ENCODE measurements at regions not wholly inside any gene's neighbourhood (a gene's known extent, or its start where the extent isn't known, plus 50 kb on each side); places are given as distances from the start of the nearest gene placed in this dataset.

- Histone ChIP-seq H3K4me1 (no peaks in the 10 kb centered on the region), H3K27ac (no peak overlapping the region), H3K36me3 (no peaks in the 10 kb centered on the region), H3K9me3 (peaks cover 0 to 4% (median 0%) of the 10 kb centered on the region in 8 donors), H3K4me3 (no peak overlapping the region), H3K27me3 (replicated peaks in 1 of 7) (no peaks in the 10 kb centered on the region)
- 56 to 90% (median 56%) methylated on average over 1 of the region's 1 CpG for whole genome bisulfite sequencing, 5 donors
- TF ChIP-seq POLR2A (IDR thresholded peaks at IDR 0.05) (no peak), POLR2AphosphoS5 (IDR thresholded peaks at IDR 0.05) (no peak), CTCF (IDR thresholded peaks at IDR 0.05 in 8 of 11, conservative IDR thresholded peaks at IDR 0.05 in 3 of 11) (no peak)
- DNase-seq: no peak
- intact Hi-C loops (cut with DNase I; ENCODE audit: low total_unique reads): no loop called here
Measured at GRCh38 chr12:28640519-28640918, 450.3 kb downstream of the CCDC91 start.

DNA sequence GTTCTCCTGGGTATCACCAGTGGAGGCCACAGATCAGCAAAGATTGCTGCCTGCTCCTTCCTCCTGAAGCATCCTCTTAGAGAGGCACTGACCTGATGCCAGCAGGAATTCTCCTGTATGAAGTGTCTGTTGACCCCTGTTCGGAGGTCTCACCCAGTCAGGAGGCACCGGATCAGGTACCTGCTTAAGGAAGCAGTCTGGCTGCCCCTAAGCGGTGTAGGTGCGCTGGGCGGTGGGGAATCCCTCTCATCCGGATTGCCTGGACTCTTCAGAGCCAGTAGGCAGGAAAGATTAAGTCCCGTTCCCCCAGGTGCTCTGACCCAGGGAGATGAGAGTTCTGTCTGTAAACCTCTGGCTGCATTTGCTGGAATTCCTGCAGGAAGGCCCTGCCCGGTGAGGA lies 455.2 kb downstream of the CCDC91 start:
- TF ChIP-seq CTCF (IDR thresholded peaks at IDR 0.05 in 8 of 11, conservative IDR thresholded peaks at IDR 0.05 in 3 of 11) (no peak), POLR2AphosphoS5 (IDR thresholded peaks at IDR 0.05) (no peak), POLR2A (IDR thresholded peaks at IDR 0.05) (no peak)
- intact Hi-C loops (cut with DNase I; ENCODE audit: low total_unique reads): no loop called here
- DNase-seq: no peak
- H3K27ac ChIP-seq: no peak overlapping the region
- H3K27me3 ChIP-seq (replicated peaks in 1 of 7): no peaks in the 10 kb centered on the region
- no peak overlapping the region for H3K4me3 ChIP-seq
- WGBS, 5 donors: 82 to 94% (median 91%) methylated on average over 5 to 8 of the region's 8 CpGs
- H3K4me1 ChIP-seq: no peaks in the 10 kb centered on the region
- peaks cover 0 to 4% (median 0%) of the 10 kb centered on the region in 8 donors for H3K9me3 ChIP-seq
- H3K36me3 ChIP-seq: no peaks in the 10 kb centered on the region

GRCh38 chr12:28645891-28646290 lies 455.6 kb downstream of the CCDC91 start:
- Histone ChIP-seq H3K4me1 (no peaks in the 10 kb centered on the region), H3K9me3 (peaks cover 0 to 4% (median 0%) of the 10 kb centered on the region in 8 donors), H3K27me3 (replicated peaks in 1 of 7) (no peaks in the 10 kb centered on the region), H3K27ac (no peak overlapping the region), H3K4me3 (no peak overlapping the region), H3K36me3 (no peaks in the 10 kb centered on the region)
- TF ChIP-seq POLR2AphosphoS5 (IDR thresholded peaks at IDR 0.05): no peak
- TF ChIP-seq CTCF (IDR thresholded peaks at IDR 0.05 in 8 of 11, conservative IDR thresholded peaks at IDR 0.05 in 3 of 11): no peak
- TF ChIP-seq POLR2A (IDR thresholded peaks at IDR 0.05): no peak
- WGBS, 5 donors: 92 to 97% (median 96%) methylated on average over 3 to 13 of the region's 13 CpGs
- intact Hi-C loops (cut with DNase I; ENCODE audit: low total_unique reads): no loop called here
- no peak for DNase-seq

- TF ChIP-seq POLR2A (IDR thresholded peaks at IDR 0.05) (no peak), CTCF (IDR thresholded peaks at IDR 0.05 in 8 of 11, conservative IDR thresholded peaks at IDR 0.05 in 3 of 11) (no peak), POLR2AphosphoS5 (IDR thresholded peaks at IDR 0.05) (no peak)
- Histone ChIP-seq H3K4me3 (no peak overlapping the region), H3K9me3 (peaks cover 0 to 14% (median 0%) of the 10 kb centered on the region in 8 donors), H3K27me3 (replicated peaks in 1 of 7) (no peaks in the 10 kb centered on the region), H3K36me3 (no peaks in the 10 kb centered on the region), H3K4me1 (no peaks in the 10 kb centered on the region), H3K27ac (no peak overlapping the region)
- intact Hi-C loops (cut with DNase I; ENCODE audit: low total_unique reads): no loop called here
- 95 to 100% (median 96%) methylated on average over 1 of the region's 1 CpG for WGBS, 5 donors
- DNase-seq: no peak
Measured at GRCh38 chr12:28650906-28651305, 460.6 kb downstream of the CCDC91 start.

Measured in spleen (tissue), 11 donors.